Tibial artery (tissue), 4 donors: ENCODE measurements at regions not wholly inside any gene's neighbourhood (a gene's known extent, or its start where the extent isn't known, plus 50 kb on each side); places are given as distances from the start of the nearest gene placed in this dataset.

Experiments
- DNase-seq, 2 donors: peaks; one replicate each; pipeline ENCODE4 v3.0.0-alpha.2; 2019
- H3K27ac ChIP-seq, 2 donors: fragments of 200-600 bp; sonication (generic) in 1 of 2; 1 replicate in 1 of 2; 2 replicates in 1 of 2; pipeline ENCODE4 v1.5.1; 2018 to 2019; ENCODE audit warnings: mild to moderate bottlenecking in 1 of 2
- H3K27me3 ChIP-seq, 2 donors: fragments of 200-600 bp; sonication (generic) in 1 of 2; one replicate each; pipeline versions ENCODE4 v1.5.1 to v1.6.0; 2016 to 2019
- H3K36me3 ChIP-seq, 3 donors: fragments of 200-600 bp; sonication (generic) in 2 of 3; one replicate each; pipeline ENCODE4 v1.5.1; 2016 to 2019; ENCODE audit warnings: mild to moderate bottlenecking in 2 of 3
- H3K4me1 ChIP-seq, 4 donors: fragments of 200-600 bp; sonication (generic) in 2 of 4; 1 replicate in 3 of 4; 2 replicates in 1 of 4; pipeline ENCODE4 v1.5.1; 2016 to 2019
- H3K4me3 ChIP-seq, 2 donors: fragments of 200-600 bp; sonication (generic) in 1 of 2; 1 replicate in 1 of 2; 2 replicates in 1 of 2; pipeline ENCODE4 v1.5.1; 2018 to 2019; ENCODE audit warnings: mild to moderate bottlenecking in 2 of 2
- H3K9me3 ChIP-seq, 3 donors: fragments of 200-600 bp; sonication (generic) in 1 of 3; one replicate each; pipeline ENCODE4 v1.5.1; 2016 to 2019
- CTCF ChIP-seq, 2 experiments: fragments of 200-600 bp in 1 of 2; fragments of 450-650 bp in 1 of 2; IDR thresholded peaks; one replicate each; pipeline ENCODE4 v1.5.1; 2017 to 2019; ENCODE audit warnings: antibody characterized with exemption in 2 of 2, mild to moderate bottlenecking in 1 of 2, moderate library complexity in 1 of 2
- intact Hi-C: fragments of 100-400 bp; cut with DNase I; formaldehyde crosslinking; loops from one replicate; pipeline ENCODE4 v1.15.0; 2023; ENCODE audit warnings: low total_unique reads

- H3K27me3 ChIP-seq = no peaks in the 10 kb centered on the region
- intact Hi-C loops = no loop called here
- H3K4me3 ChIP-seq = no peak overlapping the region
- H3K27ac ChIP-seq = no peak overlapping the region
- peaks cover 0 to 3% (median 0%) of the 10 kb centered on the region in 3 donors for H3K9me3 ChIP-seq
- H3K36me3 ChIP-seq = no peaks in the 10 kb centered on the region
- no peak for TF ChIP-seq CTCF (IDR thresholded peaks at IDR 0.05)
- no peaks in the 10 kb centered on the region for H3K4me1 ChIP-seq
- DNase-seq = no peak
Measured at GRCh38 chr6:103910018-103910417, 949.7 kb downstream of the HACE1 start.

- H3K4me3 ChIP-seq = no peak overlapping the region
- no peaks in the 10 kb centered on the region for H3K36me3 ChIP-seq
- no peaks in the 10 kb centered on the region for H3K27me3 ChIP-seq
- TF ChIP-seq CTCF (IDR thresholded peaks at IDR 0.05) = no peak
- H3K4me1 ChIP-seq = no peaks in the 10 kb centered on the region
- H3K27ac ChIP-seq = no peak overlapping the region
- intact Hi-C loops = no loop called here
- DNase-seq = no peak
- peaks cover 0 to 3% (median 0%) of the 10 kb centered on the region in 3 donors for H3K9me3 ChIP-seq
Measured at GRCh38 chr6:103908898-103909297, 950.8 kb downstream of the HACE1 start.

GRCh38 chr6:103895136-103895535, 964.6 kb downstream of the HACE1 start:
- Histone ChIP-seq H3K4me3 (no peak overlapping the region), H3K9me3 (no peaks in the 10 kb centered on the region), H3K27ac (no peak overlapping the region), H3K27me3 (no peaks in the 10 kb centered on the region), H3K4me1 (peaks cover 0 to 19% (median 4%) of the 10 kb centered on the region in 4 donors), H3K36me3 (no peaks in the 10 kb centered on the region)
- no peak for TF ChIP-seq CTCF (IDR thresholded peaks at IDR 0.05)
- intact Hi-C loops = no loop called here
- DNase-seq = no peak

- Histone ChIP-seq H3K4me3 (no peak overlapping the region), H3K9me3 (no peaks in the 10 kb centered on the region), H3K27me3 (no peaks in the 10 kb centered on the region), H3K36me3 (no peaks in the 10 kb centered on the region), H3K4me1 (peaks cover 0 to 19% (median 4%) of the 10 kb centered on the region in 4 donors), H3K27ac (no peak overlapping the region)
- TF ChIP-seq CTCF (IDR thresholded peaks at IDR 0.05) = no peak
- intact Hi-C loops = no loop called here
- DNase-seq = no peak
Measured at GRCh38 chr6:103893141-103893581, 966.6 kb downstream of the HACE1 start.

GRCh38 chr6:103886951-103887350, 972.8 kb downstream of the HACE1 start:
- Histone ChIP-seq H3K27ac (no peak overlapping the region), H3K4me1 (no peaks in the 10 kb centered on the region), H3K4me3 (no peak overlapping the region), H3K9me3 (no peaks in the 10 kb centered on the region), H3K36me3 (no peaks in the 10 kb centered on the region), H3K27me3 (no peaks in the 10 kb centered on the region)
- no peak for TF ChIP-seq CTCF (IDR thresholded peaks at IDR 0.05)
- DNase-seq = no peak
- intact Hi-C loops = no loop called here

GRCh38 chr6:103885446-103885845, 974.3 kb downstream of the HACE1 start:
- TF ChIP-seq CTCF (IDR thresholded peaks at IDR 0.05) = no peak
- no peaks in the 10 kb centered on the region for H3K36me3 ChIP-seq
- no peak for DNase-seq
- H3K4me1 ChIP-seq = no peaks in the 10 kb centered on the region
- no peaks in the 10 kb centered on the region for H3K9me3 ChIP-seq
- intact Hi-C loops = no loop called here
- H3K4me3 ChIP-seq = no peak overlapping the region
- no peak overlapping the region for H3K27ac ChIP-seq
- H3K27me3 ChIP-seq = no peaks in the 10 kb centered on the region
